ENCODE measurements at regions not wholly inside any gene's neighbourhood (a gene's known extent, or its start where the extent isn't known, plus 50 kb on each side); places are given as distances from the start of the nearest gene placed in this dataset.
A peak's percentile ranks its signal among the peaks of the same experiment; 100 is the strongest.

- H3K27me3 Mint-ChIP-seq = peaks cover 23% of the 10 kb centered on the region
- TF ChIP-seq CTCF (IDR thresholded peaks at IDR 0.05) = no peak
- TF ChIP-seq EZH2 (IDR thresholded peaks at IDR 0.05; ENCODE audit: borderline replicate concordance, insufficient read depth, low read depth, low read length, poor library complexity, severe bottlenecking) = no peak
- H3K27me3 ChIP-seq (replicated peaks in 1 of 4; ENCODE audit: control extremely low read depth in 1 of 4, control insufficient read depth in 3 of 4, insufficient read depth in 4 of 4, low read length in 3 of 4) = peaks cover 0 to 5% (median 0%) of the 10 kb centered on the region in 4 experiments
- 67% methylated on average over 6 of the region's 10 CpGs for WGBS (ENCODE audit: insufficient coverage)
- H3K27ac ChIP-seq (ENCODE audit: low read length in 2 of 2) = no peak overlapping the region
- POLR2A ChIA-PET = no interaction called here
- ATAC-seq (ENCODE audit: low read depth) = peak; percentile 80
- intact Hi-C loops (cut with micrococcal nuclease) = loop anchor here (5.0 kb wide), 1 partner anchor 33 kb away; no protein-coding TSS in a partner anchor
- H3K4me1 Mint-ChIP-seq = peaks cover 14% of the 10 kb centered on the region
- H3K79me2 ChIP-seq (ENCODE audit: control insufficient read depth, insufficient read depth, low read length) = no peaks in the 10 kb centered on the region
- H3K27ac Mint-ChIP-seq = no peak overlapping the region
- H3K9me3 ChIP-seq (ENCODE audit: control extremely low read depth in 1 of 3, control insufficient read depth in 2 of 3, insufficient read depth in 1 of 3, low read length in 2 of 3) = no peaks in the 10 kb centered on the region
- peak overlapping the region in 1 of 5 experiments; percentile 2 for H3K4me3 ChIP-seq (ENCODE audit: control extremely low read depth in 1 of 5, extremely low read depth in 1 of 5, insufficient read depth in 1 of 5, low read depth in 2 of 5, low read length in 4 of 5)
- no peaks in the 10 kb centered on the region for H3K36me3 ChIP-seq (replicated peaks in 1 of 2; ENCODE audit: control extremely low read depth in 1 of 2, control insufficient read depth in 1 of 2, extremely low read depth in 1 of 2, insufficient read depth in 2 of 2, low read length in 1 of 2)
- no peak overlapping the region for H3K4me3 Mint-ChIP-seq
- H3K9ac ChIP-seq (ENCODE audit: low read length) = no peak overlapping the region
- peak; percentile 52 for DNase-seq
- H3K4me2 ChIP-seq (replicated peaks; ENCODE audit: low read depth, low read length, poor library complexity, severe bottlenecking) = peak overlapping the region; percentile 52
- CTCF ChIA-PET = interaction anchor here (0.7 to 1.6 kb wide), 4 partner anchors 141 to 1009 kb away, joined by 3 to 8 read pairs (median 4); partner anchors contain the start of gene BCL6
- H3K9me3 Mint-ChIP-seq (ENCODE audit: insufficient read depth) = no peaks in the 10 kb centered on the region
- H3K4me1 ChIP-seq (ENCODE audit: control insufficient read depth in 2 of 2, insufficient read depth in 2 of 2, low read length in 2 of 2) = peaks cover 45 to 54% of the 10 kb centered on the region in 2 donors
- no peak overlapping the region for H2AFZ ChIP-seq (ENCODE audit: insufficient read depth, low read depth, low read length, poor library complexity, severe bottlenecking)
- no peaks in the 10 kb centered on the region for H4K20me1 ChIP-seq (ENCODE audit: control insufficient read depth, insufficient read depth, low read length, poor library complexity, severe bottlenecking)
These were observed 199.3 kb upstream of the BCL6 start for GRCh38 chr3:187944390-187945179.

- H4K20me1 ChIP-seq (ENCODE audit: control insufficient read depth, insufficient read depth, low read length, poor library complexity, severe bottlenecking) = no peaks in the 10 kb centered on the region
- peak overlapping the region; percentile 52 for H3K4me2 ChIP-seq (replicated peaks; ENCODE audit: low read depth, low read length, poor library complexity, severe bottlenecking)
- DNase-seq (no peak), ATAC-seq (ENCODE audit: low read depth) (no peak)
- peaks cover 16% of the 10 kb centered on the region for H3K4me1 Mint-ChIP-seq
- TF ChIP-seq CTCF (IDR thresholded peaks at IDR 0.05) (no peak), EZH2 (IDR thresholded peaks at IDR 0.05; ENCODE audit: borderline replicate concordance, insufficient read depth, low read depth, low read length, poor library complexity, severe bottlenecking) (no peak)
- no peak overlapping the region for H3K4me3 Mint-ChIP-seq
- H3K9me3 Mint-ChIP-seq (ENCODE audit: insufficient read depth) = no peaks in the 10 kb centered on the region
- no peak overlapping the region for H2AFZ ChIP-seq (ENCODE audit: insufficient read depth, low read depth, low read length, poor library complexity, severe bottlenecking)
- POLR2A ChIA-PET = no interaction called here
- no peaks in the 10 kb centered on the region for H3K36me3 ChIP-seq (replicated peaks in 1 of 2; ENCODE audit: control extremely low read depth in 1 of 2, control insufficient read depth in 1 of 2, extremely low read depth in 1 of 2, insufficient read depth in 2 of 2, low read length in 1 of 2)
- H3K79me2 ChIP-seq (ENCODE audit: control insufficient read depth, insufficient read depth, low read length) = no peaks in the 10 kb centered on the region
- no peak overlapping the region for H3K9ac ChIP-seq (ENCODE audit: low read length)
- no peaks in the 10 kb centered on the region for H3K9me3 ChIP-seq (ENCODE audit: control extremely low read depth in 1 of 3, control insufficient read depth in 2 of 3, insufficient read depth in 1 of 3, low read length in 2 of 3)
- CTCF ChIA-PET = interaction anchor here (1.0 to 1.6 kb wide), 4 partner anchors 140 to 205 kb away, joined by 3 to 8 read pairs (median 4); partner anchors contain the start of gene BCL6
- no peak overlapping the region for H3K27ac Mint-ChIP-seq
- H3K27me3 ChIP-seq (replicated peaks in 1 of 4; ENCODE audit: control extremely low read depth in 1 of 4, control insufficient read depth in 3 of 4, insufficient read depth in 4 of 4, low read length in 3 of 4) = peaks cover 0 to 5% (median 0%) of the 10 kb centered on the region in 4 experiments
- intact Hi-C loops (cut with micrococcal nuclease) = no loop called here
- H3K27me3 Mint-ChIP-seq = peaks cover 28% of the 10 kb centered on the region
- H3K4me3 ChIP-seq (ENCODE audit: control extremely low read depth in 1 of 5, extremely low read depth in 1 of 5, insufficient read depth in 1 of 5, low read depth in 2 of 5, low read length in 4 of 5) = no peak overlapping the region
- no peak overlapping the region for H3K27ac ChIP-seq (ENCODE audit: low read length in 2 of 2)
- peaks cover 45 to 55% of the 10 kb centered on the region in 2 donors for H3K4me1 ChIP-seq (ENCODE audit: control insufficient read depth in 2 of 2, insufficient read depth in 2 of 2, low read length in 2 of 2)
- WGBS (ENCODE audit: insufficient coverage) = no CpG with 5 or more reads among the region's 2 CpGs
These were observed 200.1 kb upstream of the BCL6 start for GRCh38 chr3:187945374-187945773.

All from B cell (primary cell).